ENCODE measurements at regions not wholly inside any gene's neighbourhood (a gene's known extent, or its start where the extent isn't known, plus 50 kb on each side); places are given as distances from the start of the nearest gene placed in this dataset.

DNA sequence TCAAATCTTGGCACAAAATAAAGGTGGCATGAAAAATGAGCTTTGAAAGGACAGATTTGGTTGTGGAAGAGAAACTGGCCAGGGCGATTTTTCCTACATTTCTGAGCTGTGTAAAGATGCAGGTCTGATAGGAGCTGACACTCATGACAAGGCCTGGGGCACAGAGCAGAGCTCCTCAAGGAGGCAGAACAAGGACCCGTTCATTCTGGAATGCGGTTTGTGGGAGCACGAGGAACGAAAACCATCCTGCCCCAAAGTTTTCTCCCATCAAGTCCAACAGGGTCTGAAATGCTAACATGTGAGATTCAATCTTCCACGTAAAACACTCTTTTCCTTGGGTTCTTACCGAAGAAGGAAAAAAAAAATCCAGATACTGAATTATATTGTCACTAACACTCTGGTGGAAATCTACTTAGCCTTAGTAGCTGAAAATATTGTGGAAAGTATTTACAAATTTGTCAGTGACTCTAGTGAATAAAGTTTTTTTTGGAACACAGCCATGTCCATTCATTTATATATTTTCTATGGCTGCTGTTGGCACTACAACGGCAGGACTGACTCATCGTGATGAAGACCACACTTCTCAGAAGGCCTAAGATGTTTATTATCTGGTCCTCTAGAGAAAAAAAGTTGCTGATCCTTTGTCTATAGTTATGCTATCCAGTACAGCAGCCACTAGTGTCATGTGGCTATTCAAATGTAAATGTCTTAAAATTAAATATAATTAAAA, 215.7 kb downstream of the BAMBI start:
- TF ChIP-seq, protein P1, sequence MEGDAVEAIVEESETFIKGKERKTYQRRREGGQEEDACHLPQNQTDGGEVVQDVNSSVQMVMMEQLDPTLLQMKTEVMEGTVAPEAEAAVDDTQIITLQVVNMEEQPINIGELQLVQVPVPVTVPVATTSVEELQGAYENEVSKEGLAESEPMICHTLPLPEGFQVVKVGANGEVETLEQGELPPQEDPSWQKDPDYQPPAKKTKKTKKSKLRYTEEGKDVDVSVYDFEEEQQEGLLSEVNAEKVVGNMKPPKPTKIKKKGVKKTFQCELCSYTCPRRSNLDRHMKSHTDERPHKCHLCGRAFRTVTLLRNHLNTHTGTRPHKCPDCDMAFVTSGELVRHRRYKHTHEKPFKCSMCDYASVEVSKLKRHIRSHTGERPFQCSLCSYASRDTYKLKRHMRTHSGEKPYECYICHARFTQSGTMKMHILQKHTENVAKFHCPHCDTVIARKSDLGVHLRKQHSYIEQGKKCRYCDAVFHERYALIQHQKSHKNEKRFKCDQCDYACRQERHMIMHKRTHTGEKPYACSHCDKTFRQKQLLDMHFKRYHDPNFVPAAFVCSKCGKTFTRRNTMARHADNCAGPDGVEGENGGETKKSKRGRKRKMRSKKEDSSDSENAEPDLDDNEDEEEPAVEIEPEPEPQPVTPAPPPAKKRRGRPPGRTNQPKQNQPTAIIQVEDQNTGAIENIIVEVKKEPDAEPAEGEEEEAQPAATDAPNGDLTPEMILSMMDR (IDR thresholded peaks at IDR 0.05; ENCODE audit: low read depth, low read length, poor library complexity, severe bottlenecking) = no peak
- no peak for TF ChIP-seq EZH2phosphoT487 (IDR thresholded peaks at IDR 0.05; ENCODE audit: borderline replicate concordance, low read length)

Data from DOHH2 (cell line).